ENCODE measurements at regions not wholly inside any gene's neighbourhood (a gene's known extent, or its start where the extent isn't known, plus 50 kb on each side); places are given as distances from the start of the nearest gene placed in this dataset.

DNA sequence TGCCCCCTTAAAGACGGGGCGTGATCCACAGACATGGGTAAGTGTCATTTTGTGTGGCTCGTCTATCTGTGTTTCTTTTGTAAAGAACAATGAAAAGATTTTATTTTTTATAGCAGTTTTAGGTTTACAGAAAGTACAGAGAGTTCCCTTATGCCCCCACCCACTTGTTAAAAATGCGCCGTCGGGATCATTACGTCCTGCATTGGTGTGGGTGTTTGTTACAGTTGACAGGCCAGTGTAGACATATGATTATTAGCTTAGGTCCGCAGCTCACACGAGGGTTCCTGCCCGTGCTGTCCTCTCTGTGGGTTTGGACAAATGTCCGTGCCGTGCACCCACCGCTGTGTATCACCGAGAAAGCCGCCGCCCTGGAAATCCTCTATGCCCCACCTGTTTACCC lies 50.5 kb downstream of the RGS12 start:
- no peak overlapping the region for H3K4me3 ChIP-seq
- H3K36me3 ChIP-seq (ENCODE audit: insufficient read depth, low read length): peaks cover 6% of the 10 kb centered on the region; the same call in 1 of the 2 replicates
- no peak overlapping the region for H3K27ac ChIP-seq
- H3K9ac ChIP-seq (ENCODE audit: insufficient read length): no peak overlapping the region
- TF ChIP-seq POLR2AphosphoS5 (IDR thresholded peaks at IDR 0.05; ENCODE audit: borderline replicate concordance, low read depth, low read length) (no peak), EZH2 (IDR thresholded peaks at IDR 0.05) (no peak), FOXP2 (optimal IDR thresholded peaks at IDR 0.05; ENCODE audit: control extremely low read depth, extremely low read length, insufficient read depth) (no peak)
- no peak for DNase-seq (ENCODE audit: low read depth, low spot score)
- H3K9me3 ChIP-seq (ENCODE audit: low read depth, low read length): no peaks in the 10 kb centered on the region

DNA sequence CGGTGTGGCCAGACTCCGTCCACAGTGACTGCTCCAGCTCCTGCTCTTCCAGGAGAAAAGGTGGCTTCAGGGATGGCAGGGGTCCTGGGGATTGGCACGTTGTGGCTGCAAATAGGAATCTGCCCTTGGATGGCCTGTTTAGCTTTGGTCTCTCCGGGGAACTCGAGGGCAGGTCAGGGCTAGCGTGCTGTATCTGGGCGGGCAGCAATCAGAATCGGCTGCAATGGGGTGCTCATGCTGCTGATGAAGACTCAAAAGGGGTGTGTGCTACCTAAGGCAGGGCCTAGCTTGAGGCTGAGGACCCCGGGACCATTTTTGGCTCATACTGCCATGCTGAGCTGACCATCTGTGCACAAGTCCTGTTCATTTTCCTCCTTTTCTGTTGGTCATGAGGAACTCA lies 51.3 kb downstream of the RGS12 start:
- Histone ChIP-seq H3K9ac (ENCODE audit: insufficient read length) (no peak overlapping the region), H3K4me3 (no peak overlapping the region), H3K36me3 (ENCODE audit: insufficient read depth, low read length) (peaks cover 6% of the 10 kb centered on the region; the same call in 1 of the 2 replicates), H3K9me3 (ENCODE audit: low read depth, low read length) (no peaks in the 10 kb centered on the region), H3K27ac (no peak overlapping the region)
- no peak for DNase-seq (ENCODE audit: low read depth, low spot score)
- TF ChIP-seq EZH2 (IDR thresholded peaks at IDR 0.05) (no peak), FOXP2 (optimal IDR thresholded peaks at IDR 0.05; ENCODE audit: control extremely low read depth, extremely low read length, insufficient read depth) (no peak), POLR2AphosphoS5 (IDR thresholded peaks at IDR 0.05; ENCODE audit: borderline replicate concordance, low read depth, low read length) (no peak)

DNA sequence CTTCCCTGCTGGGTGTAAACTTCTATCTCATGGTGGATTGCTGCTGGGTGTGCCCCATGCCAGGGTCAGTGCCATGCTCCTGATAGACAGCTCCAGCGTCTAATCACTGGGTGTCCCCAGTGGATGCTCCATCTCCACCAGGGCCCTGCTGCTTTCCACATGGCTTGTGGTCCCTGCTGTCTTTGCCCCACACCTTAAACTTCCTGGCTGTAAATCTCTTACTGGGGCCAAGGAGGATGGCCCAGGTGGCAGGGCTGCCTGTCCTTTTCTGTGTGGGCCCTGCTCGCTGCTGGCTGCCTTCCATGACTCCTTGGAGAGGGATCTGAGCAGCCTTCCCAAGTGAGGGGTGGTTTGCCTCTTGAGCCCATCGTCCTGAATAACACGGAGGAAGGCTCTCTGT lies 51.8 kb downstream of the RGS12 start:
- H3K9ac ChIP-seq (ENCODE audit: insufficient read length): no peak overlapping the region
- TF ChIP-seq POLR2AphosphoS5 (IDR thresholded peaks at IDR 0.05; ENCODE audit: borderline replicate concordance, low read depth, low read length) (no peak), FOXP2 (optimal IDR thresholded peaks at IDR 0.05; ENCODE audit: control extremely low read depth, extremely low read length, insufficient read depth) (no peak), EZH2 (IDR thresholded peaks at IDR 0.05) (no peak)
- H3K4me3 ChIP-seq: no peak overlapping the region
- no peak overlapping the region for H3K27ac ChIP-seq
- DNase-seq (ENCODE audit: low read depth, low spot score): no peak
- H3K36me3 ChIP-seq (ENCODE audit: insufficient read depth, low read length): peaks cover 6% of the 10 kb centered on the region; the same call in 1 of the 2 replicates
- H3K9me3 ChIP-seq (ENCODE audit: low read depth, low read length): no peaks in the 10 kb centered on the region

DNA sequence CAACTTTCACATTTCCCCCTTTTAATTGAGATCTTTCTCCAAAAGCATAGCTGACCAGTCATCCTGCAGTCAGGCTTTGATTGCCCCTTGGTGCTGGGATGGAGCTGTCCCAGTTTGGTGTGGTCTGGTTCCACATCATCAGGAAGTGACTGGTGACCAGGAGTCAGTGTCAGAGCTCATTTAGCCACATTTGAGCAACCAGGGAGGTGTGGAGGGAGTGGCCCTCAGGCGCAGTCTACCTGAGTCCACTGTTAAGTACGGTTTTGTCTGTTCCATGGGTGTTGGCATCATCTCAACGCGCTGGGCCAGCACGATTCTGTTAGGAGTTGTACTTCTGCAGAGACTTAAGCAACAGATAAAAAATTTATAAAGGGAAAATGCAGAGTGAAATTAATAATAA lies 52.6 kb downstream of the RGS12 start:
- Histone ChIP-seq H3K9me3 (ENCODE audit: low read depth, low read length) (no peaks in the 10 kb centered on the region), H3K4me3 (no peak overlapping the region), H3K27ac (no peak overlapping the region), H3K36me3 (ENCODE audit: insufficient read depth, low read length) (peaks cover 6% of the 10 kb centered on the region; the same call in 1 of the 2 replicates), H3K9ac (ENCODE audit: insufficient read length) (no peak overlapping the region)
- TF ChIP-seq EZH2 (IDR thresholded peaks at IDR 0.05) (no peak), POLR2AphosphoS5 (IDR thresholded peaks at IDR 0.05; ENCODE audit: borderline replicate concordance, low read depth, low read length) (no peak), FOXP2 (optimal IDR thresholded peaks at IDR 0.05; ENCODE audit: control extremely low read depth, extremely low read length, insufficient read depth) (no peak)
- DNase-seq (ENCODE audit: low read depth, low spot score): no peak

DNA sequence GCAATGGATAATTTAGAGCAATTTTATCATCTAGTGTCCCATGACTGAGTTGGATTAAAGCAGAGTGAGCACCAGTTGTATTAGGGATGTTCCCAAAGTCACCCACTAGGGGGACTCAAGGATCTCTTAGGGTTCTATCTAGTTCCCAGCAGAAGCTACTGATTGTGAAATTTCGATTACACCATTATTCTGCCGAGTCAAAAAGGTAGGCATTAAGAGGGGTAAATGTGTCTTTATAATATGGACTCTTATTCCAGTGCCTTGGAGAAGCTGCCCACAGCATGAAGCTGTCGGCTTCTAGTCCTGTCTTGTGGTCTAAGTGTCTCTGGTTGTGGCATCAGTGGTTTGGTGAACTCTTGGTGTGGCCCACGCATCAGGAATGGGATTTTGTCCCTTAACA lies 53.3 kb downstream of the RGS12 start:
- H3K4me3 ChIP-seq: no peak overlapping the region
- no peaks in the 10 kb centered on the region for H3K9me3 ChIP-seq (ENCODE audit: low read depth, low read length)
- peak; percentile 60 for DNase-seq (ENCODE audit: low read depth, low spot score)
- TF ChIP-seq FOXP2 (optimal IDR thresholded peaks at IDR 0.05; ENCODE audit: control extremely low read depth, extremely low read length, insufficient read depth) (no peak), POLR2AphosphoS5 (IDR thresholded peaks at IDR 0.05; ENCODE audit: borderline replicate concordance, low read depth, low read length) (no peak), EZH2 (IDR thresholded peaks at IDR 0.05) (no peak)
- H3K27ac ChIP-seq: no peak overlapping the region
- H3K36me3 ChIP-seq (ENCODE audit: insufficient read depth, low read length): peaks cover 6% of the 10 kb centered on the region; the same call in 1 of the 2 replicates
- H3K9ac ChIP-seq (ENCODE audit: insufficient read length): no peak overlapping the region

DNA sequence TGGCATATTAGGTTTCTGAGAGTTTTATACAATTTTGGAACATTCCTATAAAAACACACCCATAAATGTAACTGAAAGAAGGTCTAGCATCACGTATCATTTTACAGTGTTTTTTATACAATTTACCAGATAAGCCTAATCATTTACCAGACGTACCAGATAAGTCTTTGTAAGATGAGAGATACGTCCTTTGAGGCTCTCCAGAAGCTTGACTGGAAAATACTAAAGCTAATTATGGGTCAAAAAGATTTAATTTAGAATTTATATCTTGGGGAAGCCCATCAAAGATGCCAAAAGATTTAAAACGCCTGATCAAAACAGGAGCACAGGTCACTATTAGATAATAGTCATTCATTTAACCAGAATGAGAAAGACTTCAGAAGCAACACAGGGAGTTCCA lies 55.0 kb downstream of the RGS12 start:
- DNase-seq (ENCODE audit: low read depth, low spot score): no peak
- Histone ChIP-seq H3K9ac (ENCODE audit: insufficient read length) (no peak overlapping the region), H3K27ac (no peak overlapping the region), H3K4me3 (no peak overlapping the region), H3K9me3 (ENCODE audit: low read depth, low read length) (no peaks in the 10 kb centered on the region), H3K36me3 (ENCODE audit: insufficient read depth, low read length) (peaks cover 6% of the 10 kb centered on the region; the same call in 1 of the 2 replicates)
- no peak for TF ChIP-seq EZH2 (IDR thresholded peaks at IDR 0.05)
- TF ChIP-seq POLR2AphosphoS5 (IDR thresholded peaks at IDR 0.05; ENCODE audit: borderline replicate concordance, low read depth, low read length): no peak
- no peak for TF ChIP-seq FOXP2 (optimal IDR thresholded peaks at IDR 0.05; ENCODE audit: control extremely low read depth, extremely low read length, insufficient read depth)

DNA sequence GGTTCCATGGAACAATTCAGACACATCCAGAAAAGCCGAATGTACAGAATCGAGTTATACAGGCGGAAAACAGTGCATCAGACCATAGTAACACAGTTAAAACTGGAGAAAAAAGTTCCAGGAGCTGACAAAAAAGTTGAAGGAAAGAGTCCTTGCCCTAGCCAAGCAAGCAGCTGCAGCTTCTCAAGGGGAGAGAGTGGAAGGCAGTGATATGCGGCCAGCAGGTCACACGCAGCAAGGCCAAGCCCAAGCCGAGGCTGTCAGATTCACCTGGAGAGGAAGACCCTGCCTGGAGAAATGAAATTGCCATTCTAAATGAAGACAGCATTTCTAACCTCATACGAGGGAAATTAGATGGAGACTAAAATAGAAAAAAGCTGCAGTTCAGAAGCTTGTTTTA lies 55.8 kb downstream of the RGS12 start:
- H3K4me3 ChIP-seq: no peak overlapping the region
- TF ChIP-seq FOXP2 (optimal IDR thresholded peaks at IDR 0.05; ENCODE audit: control extremely low read depth, extremely low read length, insufficient read depth): no peak
- no peak for TF ChIP-seq EZH2 (IDR thresholded peaks at IDR 0.05)
- TF ChIP-seq POLR2AphosphoS5 (IDR thresholded peaks at IDR 0.05; ENCODE audit: borderline replicate concordance, low read depth, low read length): no peak
- no peak overlapping the region for H3K27ac ChIP-seq
- no peak overlapping the region for H3K9ac ChIP-seq (ENCODE audit: insufficient read length)
- no peaks in the 10 kb centered on the region for H3K9me3 ChIP-seq (ENCODE audit: low read depth, low read length)
- peaks cover 6% of the 10 kb centered on the region; the same call in 1 of the 2 replicates for H3K36me3 ChIP-seq (ENCODE audit: insufficient read depth, low read length)
- no peak for DNase-seq (ENCODE audit: low read depth, low spot score)

DNA sequence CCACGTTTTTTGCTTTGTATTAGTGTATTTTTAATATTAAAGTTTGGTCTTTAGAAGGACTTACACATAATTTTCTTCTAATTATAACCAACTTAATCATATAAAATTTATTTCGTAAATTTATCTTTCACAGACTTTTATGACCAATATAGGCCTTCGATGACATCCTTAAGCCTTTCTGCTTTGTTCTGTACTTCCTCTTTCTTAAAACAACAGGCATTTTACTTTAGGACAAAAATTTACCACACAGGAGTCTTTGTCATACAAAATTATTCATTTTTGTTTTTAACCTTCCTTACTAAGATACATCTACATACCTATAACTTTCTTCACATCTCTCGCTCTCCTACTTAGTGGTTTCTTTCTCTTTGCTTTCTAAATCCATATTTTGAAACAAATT lies 56.3 kb downstream of the RGS12 start:
- peaks cover 2% of the 10 kb centered on the region; the same call in 1 of the 2 replicates for H3K36me3 ChIP-seq (ENCODE audit: insufficient read depth, low read length)
- TF ChIP-seq EZH2 (IDR thresholded peaks at IDR 0.05): no peak
- TF ChIP-seq FOXP2 (optimal IDR thresholded peaks at IDR 0.05; ENCODE audit: control extremely low read depth, extremely low read length, insufficient read depth): no peak
- TF ChIP-seq POLR2AphosphoS5 (IDR thresholded peaks at IDR 0.05; ENCODE audit: borderline replicate concordance, low read depth, low read length): no peak
- H3K9ac ChIP-seq (ENCODE audit: insufficient read length): no peak overlapping the region
- no peak for DNase-seq (ENCODE audit: low read depth, low spot score)
- H3K9me3 ChIP-seq (ENCODE audit: low read depth, low read length): no peaks in the 10 kb centered on the region
- H3K4me3 ChIP-seq: no peak overlapping the region
- H3K27ac ChIP-seq: no peak overlapping the region

DNA sequence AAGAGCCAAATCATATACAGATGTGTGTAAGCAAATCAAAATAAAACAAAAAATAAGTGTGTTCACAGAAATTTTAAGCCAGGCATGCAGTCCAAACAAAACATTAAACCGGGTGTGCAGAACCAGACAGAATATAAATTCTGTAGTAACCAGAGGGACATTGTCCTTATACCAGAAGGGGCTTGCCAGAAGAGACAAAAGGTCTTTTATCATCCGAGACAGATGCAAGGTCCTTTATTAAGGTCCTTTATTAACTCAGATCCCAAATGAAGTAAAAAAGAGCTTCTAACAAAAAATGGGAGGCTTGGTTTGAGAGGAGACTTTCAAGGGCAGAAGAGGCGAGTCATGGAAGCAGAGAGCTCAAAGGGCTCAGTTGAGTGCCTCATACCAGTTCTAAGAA lies 59.2 kb downstream of the RGS12 start:
- no peak for TF ChIP-seq EZH2 (IDR thresholded peaks at IDR 0.05)
- TF ChIP-seq FOXP2 (optimal IDR thresholded peaks at IDR 0.05; ENCODE audit: control extremely low read depth, extremely low read length, insufficient read depth): no peak
- no peak for TF ChIP-seq POLR2AphosphoS5 (IDR thresholded peaks at IDR 0.05; ENCODE audit: borderline replicate concordance, low read depth, low read length)

More for the DNA sequence above, 59.2 kb downstream of the RGS12 start:
- Histone ChIP-seq H3K27ac (no peak overlapping the region), H3K36me3 (ENCODE audit: insufficient read depth, low read length) (no peaks in the 10 kb centered on the region; the same call in 1 of the 2 replicates), H3K9ac (ENCODE audit: insufficient read length) (no peak overlapping the region), H3K9me3 (ENCODE audit: low read depth, low read length) (peaks cover 2% of the 10 kb centered on the region; the same call in 1 of the 2 replicates), H3K4me3 (no peak overlapping the region)
- no peak for DNase-seq (ENCODE audit: low read depth, low spot score)

Measured in SK-N-MC (cell line).